NOMO-1 treated with DMSO at 0.1 percent for 48 hours (cell line): ENCODE measurements at regions not wholly inside any gene's neighbourhood (a gene's known extent, or its start where the extent isn't known, plus 50 kb on each side); places are given as distances from the start of the nearest gene placed in this dataset.
A peak's percentile ranks its signal among the peaks of the same experiment; 100 is the strongest.
"Not testable (repeated sequence)": the region's sequence is repeated elsewhere in the genome, so short reads cannot be mapped to it uniquely, and the experiment has no call there.

Experiments
- DNase-seq: peaks from one replicate; lab custom pipeline; 2025; ENCODE audit not compliant: unreplicated experiment; lab: John Stamatoyannopoulos, UW

- no peak for DNase-seq
These were observed 122.1 kb upstream of the IQSEC1 start for GRCh38 chr3:13195374-13195773.

- DNase-seq = no peak
These were observed 121.3 kb upstream of the IQSEC1 start for GRCh38 chr3:13194285-13195209.

GRCh38 chr3:13193320-13194284 lies 120.4 kb upstream of the IQSEC1 start:
- no peak for DNase-seq

- no peak for DNase-seq
These were observed 119.4 kb upstream of the IQSEC1 start for GRCh38 chr3:13192471-13193213.

- no peak for DNase-seq
These were observed 117.8 kb upstream of the IQSEC1 start for GRCh38 chr3:13191016-13191415.

- no peak for DNase-seq
These were observed 117.1 kb upstream of the IQSEC1 start for GRCh38 chr3:13190378-13190765.

- peak; percentile 76 for DNase-seq
These were observed 116.6 kb upstream of the IQSEC1 start for GRCh38 chr3:13189639-13190377.

- DNase-seq = no peak
These were observed 115.7 kb upstream of the IQSEC1 start for GRCh38 chr3:13188975-13189374.

- DNase-seq = no peak
These were observed 115.1 kb upstream of the IQSEC1 start for GRCh38 chr3:13188181-13188779.

- DNase-seq = no peak
These were observed 114.4 kb upstream of the IQSEC1 start for GRCh38 chr3:13187593-13187992.

GRCh38 chr3:13186435-13186815 lies 113.2 kb upstream of the IQSEC1 start:
- no peak for DNase-seq

- no peak for DNase-seq
These were observed 112.7 kb upstream of the IQSEC1 start for GRCh38 chr3:13185737-13186434.

- not testable (repeated sequence) for DNase-seq
These were observed 106.5 kb upstream of the IQSEC1 start for GRCh38 chr3:13179582-13180210.

- DNase-seq = no peak
These were observed 106.0 kb upstream of the IQSEC1 start for GRCh38 chr3:13179181-13179580.

GRCh38 chr3:13178107-13178506 lies 104.9 kb upstream of the IQSEC1 start:
- DNase-seq = no peak

GRCh38 chr3:13177641-13178040 lies 104.4 kb upstream of the IQSEC1 start:
- DNase-seq = no peak

- no peak for DNase-seq
These were observed 104.0 kb upstream of the IQSEC1 start for GRCh38 chr3:13177236-13177635.

GRCh38 chr3:13176445-13176844 lies 103.2 kb upstream of the IQSEC1 start:
- DNase-seq = no peak

GRCh38 chr3:13174803-13175135 lies 101.5 kb upstream of the IQSEC1 start:
- no peak for DNase-seq
